ENCODE measurements at regions not wholly inside any gene's neighbourhood (a gene's known extent, or its start where the extent isn't known, plus 50 kb on each side); places are given as distances from the start of the nearest gene placed in this dataset.

GRCh38 chr11:19659529-19659928, 53.1 kb upstream of the NAV2 start:
- H3K9me1 ChIP-seq (replicated peaks; ENCODE audit: control insufficient read depth, extremely low read depth, insufficient read depth, low read length) = no peaks in the 10 kb centered on the region
- CTCF ChIA-PET = interaction anchor here (0.7 to 1.9 kb wide), 2 partner anchors 18 to 43 kb away, joined by 3 to 4 read pairs; no protein-coding TSS in a partner anchor
- no peak overlapping the region for H3K4me3 ChIP-seq (replicated peaks in 1 of 3; ENCODE audit: insufficient read depth in 1 of 3, low read depth in 1 of 3, low read length in 3 of 3)
- no peak for FAIRE-seq
- no peak overlapping the region for H2AFZ ChIP-seq (ENCODE audit: low read depth, low read length)
- no peaks in the 10 kb centered on the region for H3K27me3 ChIP-seq (ENCODE audit: control insufficient read depth in 2 of 2, insufficient read depth in 2 of 2, low read length in 2 of 2)
- no peak overlapping the region for H3K9ac ChIP-seq (replicated peaks; ENCODE audit: extremely low read depth, insufficient read depth, low read length)
- H3K79me2 ChIP-seq (ENCODE audit: control insufficient read depth, insufficient read depth, low read length) = no peaks in the 10 kb centered on the region
- TF ChIP-seq EZH2 (IDR thresholded peaks at IDR 0.05; ENCODE audit: borderline replicate concordance, low read depth, low read length, severe bottlenecking) = no peak
- no peak for TF ChIP-seq MYC (IDR thresholded peaks at IDR 0.05; ENCODE audit: low read depth, low read length)
- no peak for TF ChIP-seq POLR2AphosphoS5 (IDR thresholded peaks at IDR 0.05; ENCODE audit: insufficient read depth, low read depth, low read length)
- TF ChIP-seq GATA2 (IDR thresholded peaks at IDR 0.05; ENCODE audit: insufficient read depth, insufficient read length, low read depth, low read length) = no peak
- no peak for TF ChIP-seq CTCF (IDR thresholded peaks at IDR 0.05; ENCODE audit: extremely low read depth in 1 of 2, insufficient read depth in 1 of 2, low read depth in 1 of 2, low read length in 2 of 2)
- no peak for TF ChIP-seq FOS (IDR thresholded peaks at IDR 0.05; ENCODE audit: borderline replicate concordance, insufficient read depth, low read length)
- no peak for TF ChIP-seq JUN (IDR thresholded peaks at IDR 0.05; ENCODE audit: borderline replicate concordance, insufficient read depth, insufficient read length, low read depth)
- no peaks in the 10 kb centered on the region for H3K36me3 ChIP-seq (ENCODE audit: control insufficient read depth in 2 of 2, extremely low read depth in 1 of 2, insufficient read depth in 2 of 2, low read length in 2 of 2)
- peaks cover 9% of the 10 kb centered on the region for H3K4me1 ChIP-seq (ENCODE audit: control insufficient read depth, extremely low read depth, insufficient read depth, low read length)
- intact Hi-C loops (cut with micrococcal nuclease) (loop anchor here (5.0 kb wide), 1 partner anchor 83 kb away; no protein-coding TSS in a partner anchor), dilution Hi-C loops (cut with MboI; ENCODE audit: extremely low pct_ligation_motif_present, low sequenced_read_pairs) (no loop called here)
- no peak overlapping the region for H3K27ac ChIP-seq (ENCODE audit: insufficient read depth, low read depth, low read length)
- no TSS peak for BruUV-seq (replicated peaks)
- no peak for DNase-seq (ENCODE audit: low read depth, low spot score)
- no peaks in the 10 kb centered on the region for H4K20me1 ChIP-seq (replicated peaks; ENCODE audit: control insufficient read depth, extremely low read depth, insufficient read depth, low read length)
- no peaks in the 10 kb centered on the region for H3K9me3 ChIP-seq (replicated peaks; ENCODE audit: control insufficient read depth, insufficient read depth, low read length)
- H3K4me2 ChIP-seq (ENCODE audit: insufficient read depth, low read length) = no peak overlapping the region
- POLR2A ChIA-PET = no interaction called here

All from endothelial cell of umbilical vein (primary cell).